Endothelial cell of hepatic sinusoid (primary cell): ENCODE measurements at regions not wholly inside any gene's neighbourhood (a gene's known extent, or its start where the extent isn't known, plus 50 kb on each side); places are given as distances from the start of the nearest gene placed in this dataset.

Experiments
- in situ Hi-C: cut with HindIII; loops from 2 replicates; pipeline ENCODE4 v1.10.0; 2017; ENCODE audit warnings: low sequenced_read_pairs

DNA sequence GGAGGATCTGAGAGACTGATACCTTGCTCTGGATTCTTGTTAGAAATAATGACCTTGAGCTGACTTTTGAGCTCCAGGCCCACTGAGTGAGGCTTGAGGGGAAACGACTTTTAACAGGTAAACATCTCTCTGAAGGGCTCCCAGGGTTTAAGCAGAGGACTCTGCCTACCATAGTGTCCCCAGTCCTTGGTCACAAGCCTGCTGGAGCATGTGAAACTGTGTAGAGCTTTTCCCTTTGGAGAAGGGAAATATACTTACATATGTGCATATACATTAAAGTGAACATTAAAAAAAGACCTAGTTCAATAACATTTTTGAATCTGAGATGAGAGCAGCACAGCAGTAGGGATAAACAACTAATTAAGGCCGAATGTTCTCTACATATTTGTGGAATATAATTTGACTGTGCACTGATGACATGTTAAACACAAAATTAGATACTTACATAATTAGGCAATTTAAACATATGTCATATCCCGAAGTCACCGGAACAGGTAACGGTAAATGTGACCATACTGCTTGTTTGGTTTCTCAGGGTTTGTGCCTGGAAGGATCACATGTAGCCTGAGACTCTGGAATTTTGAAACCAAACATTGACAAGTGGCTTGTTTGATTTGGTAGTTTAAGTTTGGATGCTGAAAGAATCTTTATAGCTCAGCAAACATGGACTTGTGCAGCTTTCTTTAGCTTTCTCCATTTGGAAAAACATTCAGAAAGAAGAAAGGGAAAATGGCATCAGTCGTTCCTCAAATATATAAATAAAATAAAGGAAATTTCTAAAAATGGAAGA lies 266.1 kb upstream of the C2CD4B start:
- in situ Hi-C loops, result no loop called here

GRCh38 chr15:62431817-62432216 lies 266.7 kb upstream of the C2CD4B start:
- in situ Hi-C loops, result no loop called here

DNA sequence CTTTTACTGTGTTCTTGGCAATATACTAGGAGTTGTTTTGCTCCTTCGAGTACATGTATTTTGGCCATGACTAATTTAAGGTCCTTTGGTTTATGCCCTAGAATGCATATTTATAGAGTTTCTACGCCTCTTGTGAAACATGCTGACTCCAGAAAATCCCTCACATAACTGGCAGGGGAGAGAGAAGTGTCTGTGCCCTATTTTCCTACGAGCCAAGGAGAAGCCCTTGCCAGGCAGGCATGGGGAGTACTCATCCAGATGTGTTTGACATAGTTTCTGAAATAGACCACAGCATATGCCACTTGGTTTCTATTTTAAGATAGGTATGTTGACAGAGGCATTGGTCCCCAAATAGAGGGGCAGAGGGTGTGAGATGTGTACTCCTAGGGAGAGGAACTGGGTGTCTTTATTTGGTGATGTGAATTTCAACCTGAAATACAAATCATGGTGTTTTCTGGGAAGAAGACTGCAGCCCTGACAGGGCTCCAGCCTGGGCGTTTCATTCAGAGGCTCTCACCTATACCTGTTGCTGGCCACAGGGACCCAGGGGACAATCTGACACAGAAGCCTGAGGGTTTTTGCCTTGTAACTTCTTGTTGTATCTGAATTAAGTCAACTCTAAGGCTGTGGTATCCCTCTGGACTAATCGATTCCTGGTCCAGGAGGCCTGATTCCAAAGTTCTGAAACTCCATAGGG lies 267.8 kb upstream of the C2CD4B start:
- in situ Hi-C loops, result no loop called here

GRCh38 chr15:62436235-62436634 lies 271.1 kb upstream of the C2CD4B start:
- in situ Hi-C loops, result no loop called here

- in situ Hi-C loops, result no loop called here
These were observed 272.7 kb upstream of the C2CD4B start for GRCh38 chr15:62437753-62438152.

GRCh38 chr15:62439543-62440016 lies 274.5 kb upstream of the C2CD4B start:
- in situ Hi-C loops, result no loop called here

GRCh38 chr15:62440362-62441105 lies 275.4 kb upstream of the C2CD4B start:
- in situ Hi-C loops, result no loop called here

- in situ Hi-C loops, result no loop called here
These were observed 279.3 kb upstream of the C2CD4B start for GRCh38 chr15:62444104-62445022.

DNA sequence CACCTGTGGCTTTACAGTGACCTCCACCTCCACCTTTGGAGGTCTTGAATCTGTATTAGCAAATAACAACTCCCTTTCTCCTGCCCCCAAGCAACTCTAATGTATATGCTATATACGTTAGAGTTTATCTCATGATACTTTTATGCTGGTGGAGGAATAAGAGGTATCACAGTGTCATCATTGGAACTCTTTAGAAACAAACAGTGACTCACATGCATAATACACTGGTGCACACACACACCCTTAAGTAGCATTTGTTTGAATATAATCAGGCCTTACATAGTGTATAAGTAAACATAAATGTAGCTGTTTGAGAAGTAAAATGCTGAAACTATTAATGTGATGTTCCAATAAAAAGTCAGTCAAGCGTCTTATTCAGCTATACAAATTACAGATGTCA lies 280.2 kb upstream of the C2CD4B start:
- in situ Hi-C loops, result no loop called here

- in situ Hi-C loops, result no loop called here
These were observed 281.9 kb upstream of the C2CD4B start for GRCh38 chr15:62446984-62447383.

GRCh38 chr15:62447742-62448141 lies 282.7 kb upstream of the C2CD4B start:
- in situ Hi-C loops, result no loop called here

DNA sequence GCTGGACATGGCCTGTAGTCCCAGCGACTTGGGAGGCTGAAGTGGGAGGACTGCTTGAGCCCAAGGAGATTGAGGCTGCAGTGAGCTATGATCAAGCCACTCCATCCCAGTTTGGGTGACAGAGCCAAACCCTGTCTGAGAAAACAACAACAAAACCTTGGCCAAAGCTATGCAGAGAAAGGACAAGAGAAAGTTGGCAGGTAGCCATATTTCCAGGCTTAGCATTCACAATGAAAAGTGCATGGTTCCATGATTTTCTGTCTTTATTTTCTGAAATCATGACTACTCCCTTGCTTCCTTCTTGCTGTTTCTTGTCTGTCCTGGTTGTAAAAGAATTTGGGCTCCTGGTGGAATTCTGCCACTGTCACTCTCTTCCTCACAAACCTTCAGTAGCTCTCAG lies 284.6 kb upstream of the C2CD4B start:
- in situ Hi-C loops, result no loop called here

- in situ Hi-C loops, result no loop called here
These were observed 285.0 kb upstream of the C2CD4B start for GRCh38 chr15:62450061-62450460.

DNA sequence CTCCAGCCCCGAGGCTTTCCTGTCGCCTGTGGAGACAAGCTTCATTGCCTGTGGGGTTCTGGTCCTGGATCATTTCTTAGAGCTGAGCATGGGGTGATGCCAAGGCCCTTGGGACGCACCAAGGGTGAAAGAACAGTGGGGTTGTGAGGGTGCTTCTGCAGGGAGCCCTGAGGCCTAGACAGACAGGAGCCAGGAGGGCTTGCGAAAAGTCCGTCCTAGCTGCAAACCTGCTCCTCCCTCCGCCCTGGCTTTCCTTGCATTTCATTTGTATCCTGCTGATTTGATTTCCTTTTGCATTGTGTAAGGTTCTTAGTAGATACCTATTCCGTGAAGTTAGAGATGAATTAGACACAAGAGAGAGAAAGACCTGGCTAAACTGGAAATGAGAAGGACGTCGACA lies 286.9 kb upstream of the C2CD4B start:
- in situ Hi-C loops, result no loop called here

DNA sequence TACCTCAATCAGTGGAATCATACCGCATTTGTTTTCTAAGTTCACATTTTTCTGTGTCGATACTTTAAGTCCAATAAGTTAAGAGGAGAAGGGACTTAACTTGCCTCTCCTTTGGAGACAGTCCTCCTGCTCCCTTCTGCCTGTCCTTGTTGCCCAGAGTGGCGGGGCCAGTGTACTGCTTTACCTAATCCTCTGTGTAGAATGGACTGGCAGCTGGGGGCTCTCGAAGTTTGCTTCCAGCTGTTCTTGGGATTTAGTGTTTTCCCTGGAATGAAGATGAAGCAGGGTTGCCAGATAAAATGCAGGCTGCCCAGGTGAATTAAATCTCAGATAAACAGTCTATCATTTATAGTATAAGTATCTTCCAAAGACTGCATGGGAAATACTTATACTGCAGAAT lies 287.6 kb upstream of the C2CD4B start:
- in situ Hi-C loops, result no loop called here

DNA sequence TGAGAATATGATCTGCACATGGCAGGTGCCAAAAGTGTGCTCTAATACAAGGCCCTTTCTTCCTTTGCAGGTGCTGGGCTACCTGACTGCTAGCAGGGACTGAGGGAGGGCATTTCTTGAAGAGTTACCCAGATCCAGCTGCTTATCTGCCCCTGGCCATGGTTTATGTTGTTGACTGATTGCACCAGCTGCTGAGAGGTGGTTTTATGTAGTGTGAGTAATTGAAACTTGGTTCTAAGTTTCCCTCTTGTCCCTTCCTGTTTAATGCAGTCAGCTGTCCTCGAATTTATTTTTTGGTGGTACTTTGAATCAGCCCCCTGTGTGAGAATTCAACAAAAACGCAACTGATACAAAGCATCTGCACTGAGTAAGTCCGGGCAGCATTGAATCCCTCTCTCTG lies 288.3 kb upstream of the C2CD4B start:
- in situ Hi-C loops, result no loop called here

GRCh38 chr15:62453981-62454380 lies 288.9 kb upstream of the C2CD4B start:
- in situ Hi-C loops, result no loop called here

DNA sequence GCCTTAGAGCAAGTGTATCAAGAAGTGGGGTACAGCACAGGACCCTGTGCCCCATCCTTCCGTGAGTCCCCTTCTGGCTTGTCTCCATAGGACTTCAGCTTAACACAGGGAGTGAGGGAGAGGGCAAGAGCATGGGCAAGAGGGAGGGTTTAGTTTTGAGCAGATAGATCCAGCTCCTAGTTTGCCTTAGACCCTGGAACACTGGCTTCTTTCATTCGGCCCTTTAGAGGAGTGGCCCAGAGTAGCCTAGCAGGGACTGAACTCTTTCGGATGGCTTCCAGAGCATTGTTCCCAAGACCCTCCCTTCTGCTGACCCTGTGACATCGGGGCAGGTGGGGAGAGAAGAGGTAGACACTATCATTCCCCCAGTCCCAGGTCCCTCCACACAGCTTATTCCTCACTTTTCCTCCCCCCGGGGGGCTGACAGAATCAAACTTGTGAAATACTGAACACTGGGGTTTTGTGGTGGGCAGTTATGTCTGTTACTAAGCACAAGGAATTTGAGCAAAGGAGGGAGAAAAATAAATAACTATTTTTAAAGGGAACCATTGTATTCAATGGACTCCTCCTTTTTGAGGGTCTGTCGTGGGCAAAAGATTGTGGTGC lies 289.6 kb upstream of the C2CD4B start:
- in situ Hi-C loops, result no loop called here

GRCh38 chr15:62455441-62455921 lies 290.4 kb upstream of the C2CD4B start:
- in situ Hi-C loops, result no loop called here
